HG03432 (cell line): ENCODE measurements at regions not wholly inside any gene's neighbourhood (a gene's known extent, or its start where the extent isn't known, plus 50 kb on each side); places are given as distances from the start of the nearest gene placed in this dataset.
A peak's percentile ranks its signal among the peaks of the same experiment; 100 is the strongest.
"Not testable (repeated sequence)": the region's sequence is repeated elsewhere in the genome, so short reads cannot be mapped to it uniquely, and the experiment has no call there.

ENCODE experiments used
- ATAC-seq: cut with Tn5 transposase; IDR thresholded peaks from one replicate; pipeline ENCODE4 v1.9.1; 2021; ENCODE audit warnings: mild to moderate bottlenecking, moderate library complexity; ENCODE audit not compliant: unreplicated experiment

- peak; percentile 98 for ATAC-seq
Measured at GRCh38 chr4:108466936-108467902, 153.2 kb upstream of the RPL34 start.

GRCh38 chr4:108465886-108466500 is 154.4 kb upstream of the RPL34 start:
- no peak for ATAC-seq

- no peak for ATAC-seq
Measured at GRCh38 chr4:108458681-108459080, 161.7 kb upstream of the RPL34 start.

GRCh38 chr4:108454227-108454626 is 166.1 kb upstream of the RPL34 start:
- no peak for ATAC-seq

GRCh38 chr4:108453366-108453765 is 167.0 kb upstream of the RPL34 start:
- no peak for ATAC-seq

GRCh38 chr4:108450236-108450898 is 170.0 kb upstream of the RPL34 start:
- no peak for ATAC-seq

GRCh38 chr4:108449129-108449528 is 171.2 kb upstream of the RPL34 start:
- no peak for ATAC-seq

GRCh38 chr4:108446556-108446955 is 173.8 kb upstream of the RPL34 start:
- ATAC-seq, result no peak

- ATAC-seq, result no peak
Measured at GRCh38 chr4:108445716-108446115, 174.7 kb upstream of the RPL34 start.

GRCh38 chr4:108443585-108443984 is 176.8 kb upstream of the RPL34 start:
- ATAC-seq, result no peak

- ATAC-seq, result no peak
Measured at GRCh38 chr4:108433832-108434231, 186.5 kb upstream of the RPL34 start.

GRCh38 chr4:108433394-108433793 is 187.0 kb upstream of the RPL34 start:
- ATAC-seq, result not testable (repeated sequence)

- ATAC-seq, result no peak
Measured at GRCh38 chr4:108432418-108432817, 188.0 kb upstream of the RPL34 start.

- ATAC-seq, result no peak
Measured at GRCh38 chr4:108431986-108432385, 188.4 kb upstream of the RPL34 start.

GRCh38 chr4:108430921-108431320 is 189.5 kb upstream of the RPL34 start:
- ATAC-seq, result no peak

GRCh38 chr4:108429662-108430061 is 190.7 kb upstream of the RPL34 start:
- no peak for ATAC-seq

- no peak for ATAC-seq
Measured at GRCh38 chr4:108428923-108429322, 191.5 kb upstream of the RPL34 start.

GRCh38 chr4:108427946-108428485 is 192.4 kb upstream of the RPL34 start:
- no peak for ATAC-seq

GRCh38 chr4:108426493-108426892 is 193.9 kb upstream of the RPL34 start:
- no peak for ATAC-seq

GRCh38 chr4:108425988-108426387 is 194.4 kb upstream of the RPL34 start:
- no peak for ATAC-seq

- ATAC-seq, result no peak
Measured at GRCh38 chr4:108417923-108418322, 202.5 kb upstream of the RPL34 start.
